Calu3 (cell line): ENCODE measurements at regions not wholly inside any gene's neighbourhood (a gene's known extent, or its start where the extent isn't known, plus 50 kb on each side); places are given as distances from the start of the nearest gene placed in this dataset.

Experiments used
- BruUV-seq: library from RNA; stranded (reverse); fragments of 400-500 nt; replicated peaks from 2 replicates; lab custom pipeline; 2021; lab: Mats Ljungman, UMichigan
- CTCF ChIA-PET: fragments of 300-600 bp; sonication (Branson Sonifier 250); formaldehyde crosslinking; loops from one replicate; lab custom pipeline; 2022; ENCODE audit warnings: antibody characterized with exemption; lab: Charles Lee
- DNase-seq: peaks from one replicate; pipeline ENCODE4 v3.0.0; 2022
- H3K27ac Mint-ChIP-seq: one replicate; pipeline ENCODE4 v1.8.0; 2022; ENCODE audit warnings: mixed read lengths; ENCODE audit not compliant: unreplicated experiment
- H3K27me3 Mint-ChIP-seq: one replicate; pipeline ENCODE4 v1.8.0; 2022; ENCODE audit warnings: mixed read lengths; ENCODE audit not compliant: unreplicated experiment
- H3K36me3 Mint-ChIP-seq: one replicate; pipeline ENCODE4 v1.8.0; 2022; ENCODE audit warnings: mild to moderate bottlenecking, moderate library complexity, mixed read lengths; ENCODE audit not compliant: insufficient read depth, unreplicated experiment
- H3K4me1 Mint-ChIP-seq: one replicate; pipeline ENCODE4 v1.8.0; 2022; ENCODE audit warnings: mild to moderate bottlenecking, low read depth, mixed read lengths; ENCODE audit not compliant: unreplicated experiment
- H3K4me3 Mint-ChIP-seq: one replicate; pipeline ENCODE4 v1.8.0; 2022; ENCODE audit warnings: mild to moderate bottlenecking, low read depth, moderate library complexity, mixed read lengths; ENCODE audit not compliant: unreplicated experiment
- H3K9me3 Mint-ChIP-seq: one replicate; pipeline ENCODE4 v1.8.0; 2022; ENCODE audit warnings: low read depth, mixed read lengths; ENCODE audit not compliant: unreplicated experiment
- CTCF ChIP-seq: fragments of 200-600 bp; IDR thresholded peaks from one replicate; pipeline ENCODE4 v1.8.0; 2022; ENCODE audit warnings: antibody characterized with exemption; ENCODE audit not compliant: unreplicated experiment
- intact Hi-C: fragments of 100-400 bp; cut with micrococcal nuclease; formaldehyde crosslinking; loops from one replicate; pipeline ENCODE4 v1.10.0; 2022; ENCODE audit not compliant: unreplicated experiment

- no peaks in the 10 kb centered on the region for H3K36me3 Mint-ChIP-seq
- H3K27ac Mint-ChIP-seq: peak overlapping the region; percentile 42
- peak; percentile 30 for DNase-seq
- CTCF ChIA-PET: no interaction called here
- peaks cover 7% of the 10 kb centered on the region for H3K4me1 Mint-ChIP-seq
- intact Hi-C loops: no loop called here
- BruUV-seq: no TSS peak
- H3K9me3 Mint-ChIP-seq: peaks cover 3% of the 10 kb centered on the region
- no peak for TF ChIP-seq CTCF
- H3K4me3 Mint-ChIP-seq: no peak overlapping the region
- no peaks in the 10 kb centered on the region for H3K27me3 Mint-ChIP-seq
Measured at GRCh38 chr4:126850286-126850685, 782.5 kb upstream of the INTU start.

GRCh38 chr4:126851391-126851790, 781.4 kb upstream of the INTU start:
- intact Hi-C loops: no loop called here
- H3K27me3 Mint-ChIP-seq: no peaks in the 10 kb centered on the region
- no peak for TF ChIP-seq CTCF
- H3K27ac Mint-ChIP-seq: no peak overlapping the region
- DNase-seq: no peak
- BruUV-seq: no TSS peak
- no peak overlapping the region for H3K4me3 Mint-ChIP-seq
- H3K36me3 Mint-ChIP-seq: no peaks in the 10 kb centered on the region
- peaks cover 3% of the 10 kb centered on the region for H3K9me3 Mint-ChIP-seq
- peaks cover 7% of the 10 kb centered on the region for H3K4me1 Mint-ChIP-seq
- CTCF ChIA-PET: no interaction called here

GRCh38 chr4:126853715-126854114, 779.0 kb upstream of the INTU start:
- CTCF ChIA-PET: no interaction called here
- no peaks in the 10 kb centered on the region for H3K36me3 Mint-ChIP-seq
- no TSS peak for BruUV-seq
- DNase-seq: no peak
- H3K4me1 Mint-ChIP-seq: peaks cover 7% of the 10 kb centered on the region
- no peak overlapping the region for H3K4me3 Mint-ChIP-seq
- no peaks in the 10 kb centered on the region for H3K9me3 Mint-ChIP-seq
- no peak overlapping the region for H3K27ac Mint-ChIP-seq
- no peaks in the 10 kb centered on the region for H3K27me3 Mint-ChIP-seq
- no peak for TF ChIP-seq CTCF
- intact Hi-C loops: no loop called here

GRCh38 chr4:126856906-126857305, 775.9 kb upstream of the INTU start:
- Mint-ChIP-seq H3K4me1 (no peaks in the 10 kb centered on the region), H3K36me3 (no peaks in the 10 kb centered on the region), H3K9me3 (no peaks in the 10 kb centered on the region), H3K27ac (no peak overlapping the region), H3K27me3 (no peaks in the 10 kb centered on the region), H3K4me3 (no peak overlapping the region)
- BruUV-seq: no TSS peak
- intact Hi-C loops: no loop called here
- no peak for DNase-seq
- TF ChIP-seq CTCF: no peak
- CTCF ChIA-PET: no interaction called here
